ENCODE measurements at regions not wholly inside any gene's neighbourhood (a gene's known extent, or its start where the extent isn't known, plus 50 kb on each side); places are given as distances from the start of the nearest gene placed in this dataset.

DNA sequence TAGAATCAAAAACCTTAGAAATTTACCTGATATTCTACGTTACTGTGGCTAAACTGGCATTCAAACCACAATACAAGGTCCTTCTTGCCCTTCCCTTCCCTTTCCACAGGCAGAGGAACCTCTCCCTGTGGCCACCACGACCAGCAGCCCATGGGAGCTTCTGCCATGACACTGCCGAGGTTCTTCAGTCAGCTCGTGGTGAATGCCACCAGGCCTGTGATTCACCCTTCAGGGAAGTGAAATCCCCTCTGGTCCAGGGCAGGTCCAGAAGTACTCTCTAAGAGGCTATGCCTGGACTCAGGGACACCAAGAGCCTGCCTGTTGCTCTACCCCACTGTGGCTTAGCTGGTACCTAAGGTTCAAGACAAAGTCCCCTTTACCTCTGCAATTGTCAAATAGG lies 123.0 kb downstream of the HTR1B start:
- no peak for TF ChIP-seq REPIN1 (CRISPR knock-in tag; IDR thresholded peaks at IDR 0.05; ENCODE audit: borderline replicate concordance, low read depth)
- TF ChIP-seq, protein P1, sequence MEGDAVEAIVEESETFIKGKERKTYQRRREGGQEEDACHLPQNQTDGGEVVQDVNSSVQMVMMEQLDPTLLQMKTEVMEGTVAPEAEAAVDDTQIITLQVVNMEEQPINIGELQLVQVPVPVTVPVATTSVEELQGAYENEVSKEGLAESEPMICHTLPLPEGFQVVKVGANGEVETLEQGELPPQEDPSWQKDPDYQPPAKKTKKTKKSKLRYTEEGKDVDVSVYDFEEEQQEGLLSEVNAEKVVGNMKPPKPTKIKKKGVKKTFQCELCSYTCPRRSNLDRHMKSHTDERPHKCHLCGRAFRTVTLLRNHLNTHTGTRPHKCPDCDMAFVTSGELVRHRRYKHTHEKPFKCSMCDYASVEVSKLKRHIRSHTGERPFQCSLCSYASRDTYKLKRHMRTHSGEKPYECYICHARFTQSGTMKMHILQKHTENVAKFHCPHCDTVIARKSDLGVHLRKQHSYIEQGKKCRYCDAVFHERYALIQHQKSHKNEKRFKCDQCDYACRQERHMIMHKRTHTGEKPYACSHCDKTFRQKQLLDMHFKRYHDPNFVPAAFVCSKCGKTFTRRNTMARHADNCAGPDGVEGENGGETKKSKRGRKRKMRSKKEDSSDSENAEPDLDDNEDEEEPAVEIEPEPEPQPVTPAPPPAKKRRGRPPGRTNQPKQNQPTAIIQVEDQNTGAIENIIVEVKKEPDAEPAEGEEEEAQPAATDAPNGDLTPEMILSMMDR (CRISPR knock-in tag; IDR thresholded peaks at IDR 0.05) = no peak
- TF ChIP-seq, protein P2, sequence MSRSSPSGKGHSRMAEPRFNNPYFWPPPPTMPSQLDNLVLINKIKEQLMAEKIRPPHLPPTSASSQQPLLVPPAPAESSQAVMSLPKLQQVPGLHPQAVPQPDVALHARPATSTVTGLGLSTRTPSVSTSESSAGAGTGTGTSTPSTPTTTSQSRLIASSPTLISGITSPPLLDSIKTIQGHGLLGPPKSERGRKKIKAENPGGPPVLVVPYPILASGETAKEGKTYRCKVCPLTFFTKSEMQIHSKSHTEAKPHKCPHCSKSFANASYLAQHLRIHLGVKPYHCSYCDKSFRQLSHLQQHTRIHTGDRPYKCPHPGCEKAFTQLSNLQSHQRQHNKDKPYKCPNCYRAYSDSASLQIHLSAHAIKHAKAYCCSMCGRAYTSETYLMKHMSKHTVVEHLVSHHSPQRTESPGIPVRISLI (CRISPR knock-in tag; IDR thresholded peaks at IDR 0.05; ENCODE audit: borderline replicate concordance) = no peak
- TF ChIP-seq CCDC6 (CRISPR knock-in tag; IDR thresholded peaks at IDR 0.05) = no peak

Measured in HepG2 (cell line).